HCT116 (cell line): ENCODE measurements at regions not wholly inside any gene's neighbourhood (a gene's known extent, or its start where the extent isn't known, plus 50 kb on each side); places are given as distances from the start of the nearest gene placed in this dataset.

Source experiments
- ATAC-seq: fragments of 200-7000 bp; cut with Tn5 transposase; 2 replicates; pipeline ENCODE4 v1.9.1; 2020; ENCODE audit warnings: mild to moderate bottlenecking, moderate library complexity
- BruUV-seq: library from RNA; stranded (reverse); fragments of 400-500 nt; replicated peaks from 2 replicates; lab custom pipeline; 2021; lab: Mats Ljungman, UMichigan
- CTCF ChIA-PET: fragments of 300-600 bp; sonication (Branson Sonifier 250); formaldehyde crosslinking; loops from one replicate; lab custom pipeline; 2021; ENCODE audit warnings: antibody characterized with exemption; lab: Charles Lee
- POLR2A ChIA-PET: fragments of 300-600, 350-600 bp; sonication (Branson Sonifier 250); formaldehyde crosslinking; loops from one replicate; lab custom pipeline; 2021; ENCODE audit warnings: antibody characterized with exemption; lab: Charles Lee
- RAD21 ChIA-PET, 2 experiments: fragments of 300-600 bp; sonication (Branson Sonifier 250); formaldehyde crosslinking; loops; one replicate each; lab custom pipeline; 2023; ENCODE audit warnings: low total read pairs in 2 of 2; ENCODE audit not compliant: uncharacterized antibody in 2 of 2, unreplicated experiment in 2 of 2, low non-redundant PET in 1 of 2; lab: Charles Lee
- DNase-seq: peaks from one replicate; pipeline ENCODE4 v3.0.0-alpha.2; 2010; ENCODE audit warnings: low read depth, low spot score
- H2AFZ ChIP-seq: fragments of 200-600 bp; shearing (Covaris generic), sonication (generic); 2 replicates; pipeline ENCODE4 v1.6.1; 2017; ENCODE audit warnings: low read depth, mixed run types, mixed read lengths, antibody characterized with exemption, low read length; ENCODE audit not compliant: poor library complexity, severe bottlenecking
- H3K27ac ChIP-seq: 2 replicates; pipeline ENCODE4 v1.5.1; 2012; ENCODE audit warnings: low read depth, low read length
- H3K27me3 ChIP-seq: fragments of 200-600 bp; sonication (generic); 2 replicates; pipeline ENCODE4 v1.6.1; 2016; ENCODE audit warnings: mixed run types, low read length, mixed read lengths; ENCODE audit not compliant: insufficient read depth
- H3K36me3 ChIP-seq, 2 experiments: fragments of 200-500 bp in 1 of 2; fragments of 200-600 bp in 1 of 2; sonication (Bioruptor generic) in 1 of 2; sonication (generic) in 1 of 2; 2 replicates each; pipeline versions ENCODE4 v1.5.1 to v1.6.1; 2014 to 2016; ENCODE audit warnings: low read length in 2 of 2, inconsistent platforms in 1 of 2, mixed read lengths in 1 of 2, mixed run types in 1 of 2; ENCODE audit not compliant: insufficient read depth in 2 of 2, control insufficient read depth in 1 of 2
- H3K4me1 ChIP-seq, 2 experiments: fragments of 200-600 bp in 1 of 2; sonication (generic) in 1 of 2; 2 replicates each; pipeline versions ENCODE4 v1.5.1 to v1.6.1; 2012 to 2017; ENCODE audit warnings: low read length in 2 of 2, inconsistent platforms in 1 of 2, mild to moderate bottlenecking in 1 of 2, mixed read lengths in 1 of 2, mixed run types in 1 of 2, moderate library complexity in 1 of 2; ENCODE audit not compliant: insufficient read depth in 2 of 2, control insufficient read depth in 1 of 2
- H3K4me2 ChIP-seq: fragments of 200-600 bp; sonication (generic); 2 replicates; pipeline ENCODE4 v1.6.1; 2017; ENCODE audit warnings: mixed run types, low read length, mixed read lengths
- H3K4me3 ChIP-seq, 2 experiments: fragments of 200-600 bp in 1 of 2; sonication (generic) in 1 of 2; replicated peaks in 1 of 2; 2 replicates each; pipeline ENCODE4 v1.5.1; 2011 to 2016; ENCODE audit warnings: low read length in 2 of 2, control low read depth in 1 of 2, low read depth in 1 of 2, mild to moderate bottlenecking in 1 of 2, mixed read lengths in 1 of 2, mixed run types in 1 of 2
- H3K79me2 ChIP-seq: fragments of 200-600 bp; sonication (generic); 2 replicates; pipeline ENCODE4 v1.6.1; 2017; ENCODE audit warnings: mild to moderate bottlenecking, mixed run types, low read length, moderate library complexity, mixed read lengths; ENCODE audit not compliant: insufficient read depth
- H3K9ac ChIP-seq: fragments of 200-600 bp; sonication (generic); 2 replicates; pipeline ENCODE4 v1.6.1; 2016; ENCODE audit warnings: low read length, mixed read lengths
- H3K9me2 ChIP-seq: fragments of 200-600 bp; sonication (generic), shearing (Covaris generic); 2 replicates; pipeline ENCODE4 v1.6.1; 2017; ENCODE audit warnings: mixed run types, mild to moderate bottlenecking, moderate library complexity; ENCODE audit not compliant: insufficient read depth
- H3K9me3 ChIP-seq, 2 experiments: fragments of 200-500 bp in 1 of 2; fragments of 200-600 bp in 1 of 2; sonication (Bioruptor generic) in 1 of 2; sonication (generic) in 1 of 2; 2 replicates each; pipeline ENCODE4 v1.6.1; 2014 to 2017; ENCODE audit warnings: low read length in 2 of 2, mixed read lengths in 2 of 2, inconsistent platforms in 1 of 2, low read depth in 1 of 2, mild to moderate bottlenecking in 1 of 2, mixed run types in 1 of 2, moderate library complexity in 1 of 2; ENCODE audit not compliant: control insufficient read depth in 1 of 2, insufficient read depth in 1 of 2
- H4K20me1 ChIP-seq: fragments of 200-600 bp; sonication (generic), shearing (Covaris generic); 2 replicates; pipeline ENCODE4 v1.6.1; 2017; ENCODE audit warnings: mixed run types, mild to moderate bottlenecking, moderate library complexity; ENCODE audit not compliant: insufficient read depth
- ATF3 ChIP-seq: IDR thresholded peaks from 2 replicates; pipeline ENCODE4 v1.6.1; 2012
- CEBPB ChIP-seq: IDR thresholded peaks from 2 replicates; pipeline ENCODE4 v1.6.1; 2012; ENCODE audit warnings: low read depth
- EGR1 ChIP-seq: IDR thresholded peaks from 2 replicates; pipeline ENCODE4 v1.6.1; 2012; ENCODE audit warnings: low read depth
- EZH2 ChIP-seq: fragments of 200-600 bp; sonication (generic); IDR thresholded peaks from 2 replicates; pipeline ENCODE4 v1.6.1; 2017; ENCODE audit warnings: antibody characterized with exemption, mixed run types
- EZH2phosphoT487 ChIP-seq: fragments of 200-600 bp; IDR thresholded peaks from 2 replicates; pipeline ENCODE4 v1.6.1; 2018; ENCODE audit warnings: antibody characterized with exemption, borderline replicate concordance
- JUND ChIP-seq: IDR thresholded peaks from 2 replicates; pipeline ENCODE4 v1.6.1; 2012
- POLR2AphosphoS5 ChIP-seq: IDR thresholded peaks from 2 replicates; pipeline ENCODE4 v1.6.1; 2011; ENCODE audit warnings: mild to moderate bottlenecking, low read depth, low read length, moderate library complexity
- SP1 ChIP-seq: IDR thresholded peaks from 2 replicates; pipeline ENCODE4 v1.6.1; 2012; ENCODE audit warnings: low read depth
- SRF ChIP-seq: IDR thresholded peaks from 2 replicates; pipeline ENCODE4 v1.6.1; 2012; ENCODE audit warnings: low read depth
- ZBTB33 ChIP-seq: IDR thresholded peaks from 2 replicates; pipeline ENCODE4 v1.6.1; 2011; ENCODE audit warnings: mild to moderate bottlenecking, low read length, moderate library complexity; ENCODE audit not compliant: insufficient replicate concordance; ENCODE audit errors: extremely low read depth
- ZFX ChIP-seq: fragments of 450-650 bp; IDR thresholded peaks from 2 replicates; pipeline ENCODE4 v1.6.1; 2017
- ZNF274 ChIP-seq: fragments of 200-500 bp; sonication (Bioruptor generic); IDR thresholded peaks from 2 replicates; pipeline ENCODE4 v1.6.1; 2014; ENCODE audit warnings: mild to moderate bottlenecking, low read depth, low read length, inconsistent platforms
- intact Hi-C: fragments of 100-400 bp; cut with micrococcal nuclease; formaldehyde crosslinking; loops from 2 replicates; pipeline ENCODE4 v1.10.0; 2022
- TF ChIP-seq, protein P1 (sequence below): IDR thresholded peaks from 2 replicates; pipeline ENCODE4 v1.6.1; 2012; ENCODE audit warnings: low read depth

- BruUV-seq = no TSS peak
- intact Hi-C loops = no loop called here
- no peak overlapping the region for H3K4me3 ChIP-seq
- no peak overlapping the region for H3K4me2 ChIP-seq
- no peak overlapping the region for H3K9ac ChIP-seq
- H3K9me2 ChIP-seq = no peaks in the 10 kb centered on the region
- no peak overlapping the region for H3K27ac ChIP-seq
- no peaks in the 10 kb centered on the region for H4K20me1 ChIP-seq
- no peaks in the 10 kb centered on the region for H3K27me3 ChIP-seq
- H3K36me3 ChIP-seq = no peaks in the 10 kb centered on the region
- no peak for ATAC-seq
- RAD21 ChIA-PET = no interaction called here
- TF ChIP-seq ZBTB33 (no peak), JUND (no peak), ZNF274 (no peak), SRF (no peak), ZFX (no peak), POLR2AphosphoS5 (no peak), CEBPB (no peak), EGR1 (no peak), SP1 (no peak), ATF3 (no peak), EZH2 (no peak), EZH2phosphoT487 (no peak)
- TF ChIP-seq, protein P1, sequence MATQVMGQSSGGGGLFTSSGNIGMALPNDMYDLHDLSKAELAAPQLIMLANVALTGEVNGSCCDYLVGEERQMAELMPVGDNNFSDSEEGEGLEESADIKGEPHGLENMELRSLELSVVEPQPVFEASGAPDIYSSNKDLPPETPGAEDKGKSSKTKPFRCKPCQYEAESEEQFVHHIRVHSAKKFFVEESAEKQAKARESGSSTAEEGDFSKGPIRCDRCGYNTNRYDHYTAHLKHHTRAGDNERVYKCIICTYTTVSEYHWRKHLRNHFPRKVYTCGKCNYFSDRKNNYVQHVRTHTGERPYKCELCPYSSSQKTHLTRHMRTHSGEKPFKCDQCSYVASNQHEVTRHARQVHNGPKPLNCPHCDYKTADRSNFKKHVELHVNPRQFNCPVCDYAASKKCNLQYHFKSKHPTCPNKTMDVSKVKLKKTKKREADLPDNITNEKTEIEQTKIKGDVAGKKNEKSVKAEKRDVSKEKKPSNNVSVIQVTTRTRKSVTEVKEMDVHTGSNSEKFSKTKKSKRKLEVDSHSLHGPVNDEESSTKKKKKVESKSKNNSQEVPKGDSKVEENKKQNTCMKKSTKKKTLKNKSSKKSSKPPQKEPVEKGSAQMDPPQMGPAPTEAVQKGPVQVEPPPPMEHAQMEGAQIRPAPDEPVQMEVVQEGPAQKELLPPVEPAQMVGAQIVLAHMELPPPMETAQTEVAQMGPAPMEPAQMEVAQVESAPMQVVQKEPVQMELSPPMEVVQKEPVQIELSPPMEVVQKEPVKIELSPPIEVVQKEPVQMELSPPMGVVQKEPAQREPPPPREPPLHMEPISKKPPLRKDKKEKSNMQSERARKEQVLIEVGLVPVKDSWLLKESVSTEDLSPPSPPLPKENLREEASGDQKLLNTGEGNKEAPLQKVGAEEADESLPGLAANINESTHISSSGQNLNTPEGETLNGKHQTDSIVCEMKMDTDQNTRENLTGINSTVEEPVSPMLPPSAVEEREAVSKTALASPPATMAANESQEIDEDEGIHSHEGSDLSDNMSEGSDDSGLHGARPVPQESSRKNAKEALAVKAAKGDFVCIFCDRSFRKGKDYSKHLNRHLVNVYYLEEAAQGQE = no peak
- TF ChIP-seq, all 23 proteins: peak for 0
- no peaks in the 10 kb centered on the region for H3K4me1 ChIP-seq
- no peaks in the 10 kb centered on the region for H3K79me2 ChIP-seq
- ChIA-PET CTCF (no interaction called here), POLR2A (no interaction called here)
- no peak for DNase-seq
- peaks cover 7 to 30% of the 10 kb centered on the region in 2 experiments; a peak in 2 of 4 replicates for H3K9me3 ChIP-seq
- no peak overlapping the region for H2AFZ ChIP-seq
Observed at GRCh38 chr5:18461766-18462165, 827.5 kb downstream of the TAF11L14 start.
